Mesendoderm (in vitro differentiated cells): ENCODE measurements at regions not wholly inside any gene's neighbourhood (a gene's known extent, or its start where the extent isn't known, plus 50 kb on each side); places are given as distances from the start of the nearest gene placed in this dataset.

Experiments used
- DNase-seq: peaks from one replicate; pipeline ENCODE4 v3.0.0; 2013
- H2AK5ac ChIP-seq: 2 replicates; pipeline ENCODE4 v1.6.1; 2013; ENCODE audit warnings: low read length, inconsistent platforms
- H2BK120ac ChIP-seq: 2 replicates; pipeline ENCODE4 v1.6.1; 2013; ENCODE audit warnings: low read depth, mild to moderate bottlenecking, low read length, moderate library complexity, mixed read lengths
- H2BK15ac ChIP-seq: replicated peaks from 2 replicates; pipeline ENCODE4 v1.6.1; 2013; ENCODE audit warnings: low read depth, mild to moderate bottlenecking, moderate library complexity
- H2BK5ac ChIP-seq: 2 replicates; pipeline ENCODE4 v1.6.1; 2013; ENCODE audit warnings: low read length, inconsistent platforms
- H3K18ac ChIP-seq: 2 replicates; pipeline ENCODE4 v1.6.1; 2013; ENCODE audit warnings: mild to moderate bottlenecking, low read length, mixed read lengths
- H3K23ac ChIP-seq: one replicate; pipeline ENCODE4 v1.6.1; 2013; ENCODE audit warnings: low read length
- H3K27ac ChIP-seq: 2 replicates; pipeline ENCODE4 v1.5.1; 2013; ENCODE audit warnings: low read depth, mild to moderate bottlenecking, inconsistent platforms, low read length, moderate library complexity
- H3K27me3 ChIP-seq: 2 replicates; pipeline ENCODE4 v1.6.1; 2013; ENCODE audit warnings: low read length, control low read depth, mild to moderate bottlenecking, inconsistent platforms; ENCODE audit not compliant: insufficient read depth, poor library complexity
- H3K36me3 ChIP-seq: 2 replicates; pipeline ENCODE4 v1.6.1; 2013; ENCODE audit warnings: low read length, inconsistent platforms; ENCODE audit not compliant: control insufficient read depth, insufficient read depth
- H3K4ac ChIP-seq: one replicate; pipeline ENCODE4 v1.6.1; 2013; ENCODE audit warnings: low read depth, mild to moderate bottlenecking, low read length, moderate library complexity
- H3K4me1 ChIP-seq: 2 replicates; pipeline ENCODE4 v1.6.1; 2013; ENCODE audit warnings: low read depth, low read length, inconsistent platforms; ENCODE audit not compliant: control insufficient read depth
- H3K4me2 ChIP-seq: 2 replicates; pipeline ENCODE4 v1.6.1; 2013; ENCODE audit warnings: low read length
- H3K4me3 ChIP-seq: 2 replicates; pipeline ENCODE4 v1.5.1; 2013; ENCODE audit warnings: mild to moderate bottlenecking, low read length
- H3K56ac ChIP-seq: one replicate; pipeline ENCODE4 v1.6.1; 2013; ENCODE audit warnings: low read length
- H3K79me1 ChIP-seq: 2 replicates; pipeline ENCODE4 v1.6.1; 2013; ENCODE audit warnings: low read length, inconsistent platforms
- H3K79me2 ChIP-seq: 2 replicates; pipeline ENCODE4 v1.6.1; 2013; ENCODE audit warnings: mild to moderate bottlenecking, low read length; ENCODE audit not compliant: control insufficient read depth, insufficient read depth
- H3K9ac ChIP-seq: 2 replicates; pipeline ENCODE4 v1.6.1; 2013; ENCODE audit warnings: low read length, inconsistent platforms
- H4K5ac ChIP-seq: one replicate; pipeline ENCODE4 v1.6.1; 2013; ENCODE audit warnings: low read length
- H4K8ac ChIP-seq: one replicate; pipeline ENCODE4 v1.6.1; 2013; ENCODE audit warnings: low read depth, mild to moderate bottlenecking, control low read depth, low read length, moderate library complexity
- WGBS: extraction: QIAGEN DNeasy Blood & Tissue Kit; methylation state at CpG from one replicate; pipeline ENCODE4 v1.1.7; 2013; ENCODE audit warnings: low lambda C conversion rate, missing lambda C conversion rate; ENCODE audit not compliant: insufficient coverage; ENCODE audit errors: extremely low coverage; 5-methylcytosine and 5-hydroxymethylcytosine counted together

GRCh38 chr4:71259911-71260331 is 78.9 kb upstream of the SLC4A4 start:
- DNase-seq: no peak
- Histone ChIP-seq H4K8ac (no peak overlapping the region), H3K79me1 (no peaks in the 10 kb centered on the region), H3K23ac (no peak overlapping the region), H3K56ac (no peak overlapping the region), H2AK5ac (no peak overlapping the region), H3K4me3 (no peak overlapping the region), H3K4me2 (no peak overlapping the region), H3K27ac (no peak overlapping the region), H3K4ac (no peak overlapping the region), H4K5ac (no peak overlapping the region), H3K18ac (no peak overlapping the region), H3K9ac (no peak overlapping the region), H3K4me1 (no peaks in the 10 kb centered on the region), H3K36me3 (no peaks in the 10 kb centered on the region), H2BK120ac (no peak overlapping the region), H2BK15ac (no peak overlapping the region), H3K79me2 (no peaks in the 10 kb centered on the region), H3K27me3 (no peaks in the 10 kb centered on the region), H2BK5ac (no peak overlapping the region)
- WGBS: no CpG with 5 or more reads among the region's 3 CpGs

- Histone ChIP-seq H3K56ac (no peak overlapping the region), H4K8ac (no peak overlapping the region), H2AK5ac (no peak overlapping the region), H2BK15ac (no peak overlapping the region), H2BK5ac (no peak overlapping the region), H3K79me2 (no peaks in the 10 kb centered on the region), H3K18ac (no peak overlapping the region), H2BK120ac (no peak overlapping the region), H3K4me2 (no peak overlapping the region), H3K9ac (no peak overlapping the region), H3K23ac (no peak overlapping the region), H3K79me1 (no peaks in the 10 kb centered on the region), H3K4me1 (no peaks in the 10 kb centered on the region), H3K36me3 (no peaks in the 10 kb centered on the region), H4K5ac (no peak overlapping the region), H3K27ac (no peak overlapping the region), H3K27me3 (no peaks in the 10 kb centered on the region), H3K4me3 (no peak overlapping the region), H3K4ac (no peak overlapping the region)
- DNase-seq: no peak
- WGBS: no CpG with 5 or more reads among the region's 1 CpG
Observed at GRCh38 chr4:71260544-71260943, 78.3 kb upstream of the SLC4A4 start.

GRCh38 chr4:71261001-71261400 is 77.8 kb upstream of the SLC4A4 start:
- no peak overlapping the region for H3K4me3 ChIP-seq
- H3K79me2 ChIP-seq: no peaks in the 10 kb centered on the region
- no peak overlapping the region for H3K27ac ChIP-seq
- no peaks in the 10 kb centered on the region for H3K36me3 ChIP-seq
- H2BK5ac ChIP-seq: no peak overlapping the region
- no peak overlapping the region for H3K23ac ChIP-seq
- H2AK5ac ChIP-seq: no peak overlapping the region
- no peak overlapping the region for H3K4ac ChIP-seq
- no peaks in the 10 kb centered on the region for H3K27me3 ChIP-seq
- no peak overlapping the region for H2BK15ac ChIP-seq
- H4K5ac ChIP-seq: no peak overlapping the region
- no peaks in the 10 kb centered on the region for H3K79me1 ChIP-seq
- H3K9ac ChIP-seq: no peak overlapping the region
- H3K4me1 ChIP-seq: no peaks in the 10 kb centered on the region
- WGBS: no CpG with 5 or more reads among the region's 6 CpGs
- H3K56ac ChIP-seq: no peak overlapping the region
- H3K4me2 ChIP-seq: no peak overlapping the region
- no peak for DNase-seq
- no peak overlapping the region for H3K18ac ChIP-seq
- H2BK120ac ChIP-seq: no peak overlapping the region
- no peak overlapping the region for H4K8ac ChIP-seq

- WGBS: no CpG with 5 or more reads among the region's 3 CpGs
- no peak overlapping the region for H4K8ac ChIP-seq
- H3K27me3 ChIP-seq: no peaks in the 10 kb centered on the region
- peak overlapping the region; percentile 51 for H3K18ac ChIP-seq
- no peak overlapping the region for H2BK15ac ChIP-seq
- no peak overlapping the region for H2BK120ac ChIP-seq
- H3K9ac ChIP-seq: no peak overlapping the region
- DNase-seq: no peak
- H3K4ac ChIP-seq: no peak overlapping the region
- H3K23ac ChIP-seq: no peak overlapping the region
- no peaks in the 10 kb centered on the region for H3K79me2 ChIP-seq
- H3K79me1 ChIP-seq: no peaks in the 10 kb centered on the region
- H3K27ac ChIP-seq: no peak overlapping the region
- no peak overlapping the region for H2BK5ac ChIP-seq
- H3K4me2 ChIP-seq: no peak overlapping the region
- H3K4me1 ChIP-seq: no peaks in the 10 kb centered on the region
- H2AK5ac ChIP-seq: no peak overlapping the region
- H3K4me3 ChIP-seq: no peak overlapping the region
- no peak overlapping the region for H3K56ac ChIP-seq
- H3K36me3 ChIP-seq: no peaks in the 10 kb centered on the region
- no peak overlapping the region for H4K5ac ChIP-seq
Observed at GRCh38 chr4:71261633-71262121, 77.1 kb upstream of the SLC4A4 start.

GRCh38 chr4:71262161-71262560 is 76.7 kb upstream of the SLC4A4 start:
- H3K4me3 ChIP-seq: no peak overlapping the region
- H3K4ac ChIP-seq: no peak overlapping the region
- H3K27ac ChIP-seq: no peak overlapping the region
- H3K56ac ChIP-seq: no peak overlapping the region
- H4K5ac ChIP-seq: no peak overlapping the region
- no peaks in the 10 kb centered on the region for H3K27me3 ChIP-seq
- H3K79me1 ChIP-seq: no peaks in the 10 kb centered on the region
- H2BK15ac ChIP-seq: no peak overlapping the region
- H2AK5ac ChIP-seq: no peak overlapping the region
- no peak overlapping the region for H2BK120ac ChIP-seq
- H3K36me3 ChIP-seq: no peaks in the 10 kb centered on the region
- no peak overlapping the region for H2BK5ac ChIP-seq
- no peak overlapping the region for H3K9ac ChIP-seq
- H3K4me2 ChIP-seq: no peak overlapping the region
- no peaks in the 10 kb centered on the region for H3K4me1 ChIP-seq
- no peak for DNase-seq
- no peak overlapping the region for H4K8ac ChIP-seq
- no peak overlapping the region for H3K23ac ChIP-seq
- no peak overlapping the region for H3K18ac ChIP-seq
- no CpG with 5 or more reads among the region's 3 CpGs for WGBS
- no peaks in the 10 kb centered on the region for H3K79me2 ChIP-seq

GRCh38 chr4:71266090-71266794 is 72.6 kb upstream of the SLC4A4 start:
- Histone ChIP-seq H3K4me3 (no peak overlapping the region), H2BK5ac (no peak overlapping the region), H3K56ac (no peak overlapping the region), H3K9ac (no peak overlapping the region), H3K4me1 (no peaks in the 10 kb centered on the region), H3K18ac (no peak overlapping the region), H3K4me2 (no peak overlapping the region), H3K23ac (no peak overlapping the region), H3K79me1 (no peaks in the 10 kb centered on the region), H2AK5ac (no peak overlapping the region), H3K4ac (no peak overlapping the region), H2BK15ac (no peak overlapping the region), H2BK120ac (no peak overlapping the region), H3K27me3 (no peaks in the 10 kb centered on the region), H3K27ac (no peak overlapping the region), H3K36me3 (no peaks in the 10 kb centered on the region), H3K79me2 (no peaks in the 10 kb centered on the region), H4K5ac (no peak overlapping the region), H4K8ac (no peak overlapping the region)
- WGBS: no CpG with 5 or more reads among the region's 5 CpGs
- no peak for DNase-seq
